GM12872 (cell line): ENCODE measurements at regions not wholly inside any gene's neighbourhood (a gene's known extent, or its start where the extent isn't known, plus 50 kb on each side); places are given as distances from the start of the nearest gene placed in this dataset.

Source experiments
- CTCF ChIP-seq: IDR thresholded peaks from 3 replicates; pipeline ENCODE4 v1.5.1; 2011; ENCODE audit warnings: low read depth, mild to moderate bottlenecking, low read length, moderate library complexity; ENCODE audit not compliant: insufficient read depth

GRCh38 chr13:30016398-30016797 lies 166.0 kb upstream of the UBL3 start:
- TF ChIP-seq CTCF, result no peak

- TF ChIP-seq CTCF, result no peak
Measured at GRCh38 chr13:30009411-30009810, 159.0 kb upstream of the UBL3 start.

- no peak for TF ChIP-seq CTCF
Measured at GRCh38 chr13:30006246-30006645, 155.8 kb upstream of the UBL3 start.

- no peak for TF ChIP-seq CTCF
Measured at GRCh38 chr13:30004204-30004603, 153.8 kb upstream of the UBL3 start.

- no peak for TF ChIP-seq CTCF
Measured at GRCh38 chr13:30002577-30002976, 152.2 kb upstream of the UBL3 start.

GRCh38 chr13:30000370-30000765 lies 150.0 kb upstream of the UBL3 start:
- TF ChIP-seq CTCF, result no peak

- no peak for TF ChIP-seq CTCF
Measured at GRCh38 chr13:29999492-30000369, 149.3 kb upstream of the UBL3 start.
